ENCODE measurements at regions not wholly inside any gene's neighbourhood (a gene's known extent, or its start where the extent isn't known, plus 50 kb on each side); places are given as distances from the start of the nearest gene placed in this dataset.

DNA sequence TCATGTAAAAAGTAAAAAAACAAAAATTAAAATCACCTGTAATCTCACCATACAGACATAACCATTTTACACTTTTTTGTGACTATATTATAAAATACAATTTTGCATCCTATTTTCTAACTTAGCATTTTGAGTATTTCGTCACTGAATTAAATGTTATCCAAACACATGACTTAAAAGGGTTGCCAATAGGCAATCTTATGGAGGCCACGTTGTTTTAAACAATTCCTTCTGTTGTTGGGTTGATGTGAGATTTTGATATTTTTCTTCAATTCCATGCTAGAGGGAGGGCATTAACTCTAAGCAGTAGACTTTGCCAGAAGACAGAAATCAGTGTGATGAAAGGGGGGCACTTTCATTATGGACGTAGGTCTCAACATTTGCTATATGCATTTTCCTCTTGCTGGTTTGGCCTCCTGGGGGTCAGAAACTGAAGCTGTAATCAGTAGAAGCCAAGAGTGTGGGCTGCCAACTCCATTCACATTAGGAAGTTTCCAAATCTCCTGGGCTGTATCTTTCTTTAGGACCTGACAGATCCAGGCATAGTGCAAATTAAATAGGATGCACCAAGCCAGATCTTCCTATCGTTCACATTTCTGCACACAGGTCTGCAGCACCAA, 614.2 kb upstream of the CLINT1 start:
- TF ChIP-seq, protein P1, sequence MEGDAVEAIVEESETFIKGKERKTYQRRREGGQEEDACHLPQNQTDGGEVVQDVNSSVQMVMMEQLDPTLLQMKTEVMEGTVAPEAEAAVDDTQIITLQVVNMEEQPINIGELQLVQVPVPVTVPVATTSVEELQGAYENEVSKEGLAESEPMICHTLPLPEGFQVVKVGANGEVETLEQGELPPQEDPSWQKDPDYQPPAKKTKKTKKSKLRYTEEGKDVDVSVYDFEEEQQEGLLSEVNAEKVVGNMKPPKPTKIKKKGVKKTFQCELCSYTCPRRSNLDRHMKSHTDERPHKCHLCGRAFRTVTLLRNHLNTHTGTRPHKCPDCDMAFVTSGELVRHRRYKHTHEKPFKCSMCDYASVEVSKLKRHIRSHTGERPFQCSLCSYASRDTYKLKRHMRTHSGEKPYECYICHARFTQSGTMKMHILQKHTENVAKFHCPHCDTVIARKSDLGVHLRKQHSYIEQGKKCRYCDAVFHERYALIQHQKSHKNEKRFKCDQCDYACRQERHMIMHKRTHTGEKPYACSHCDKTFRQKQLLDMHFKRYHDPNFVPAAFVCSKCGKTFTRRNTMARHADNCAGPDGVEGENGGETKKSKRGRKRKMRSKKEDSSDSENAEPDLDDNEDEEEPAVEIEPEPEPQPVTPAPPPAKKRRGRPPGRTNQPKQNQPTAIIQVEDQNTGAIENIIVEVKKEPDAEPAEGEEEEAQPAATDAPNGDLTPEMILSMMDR (IDR thresholded peaks at IDR 0.05; ENCODE audit: low read length), result no peak
- TF ChIP-seq EZH2phosphoT487 (IDR thresholded peaks at IDR 0.05; ENCODE audit: low read length) (no peak), EZH2 (optimal IDR thresholded peaks at IDR 0.05; ENCODE audit: low read depth, low read length) (no peak)

Data from MM.1S (cell line).